Hepatocyte (in vitro differentiated cells): ENCODE measurements at regions not wholly inside any gene's neighbourhood (a gene's known extent, or its start where the extent isn't known, plus 50 kb on each side); places are given as distances from the start of the nearest gene placed in this dataset.

Source experiments
- DNase-seq: peaks from one replicate; pipeline ENCODE4 v3.0.0-alpha.2; 2016; ENCODE audit warnings: low spot score
- H2AFZ ChIP-seq: fragments of 200-600 bp; sonication (generic); 2 replicates; pipeline ENCODE4 v1.6.0; 2016; ENCODE audit warnings: antibody characterized with exemption, mild to moderate bottlenecking
- H3K27ac ChIP-seq: fragments of 200-600 bp; sonication (generic); 2 replicates; pipeline ENCODE4 v1.5.1; 2016; ENCODE audit warnings: mild to moderate bottlenecking
- H3K27me3 ChIP-seq: fragments of 200-600 bp; sonication (generic); 2 replicates; pipeline ENCODE4 v1.6.1; 2016
- H3K36me3 ChIP-seq: fragments of 200-600 bp; sonication (generic); replicated peaks from 2 replicates; pipeline ENCODE4 v1.5.1; 2016; ENCODE audit warnings: low read depth; ENCODE audit not compliant: insufficient read depth
- H3K4me1 ChIP-seq: fragments of 200-600 bp; sonication (generic); 2 replicates; pipeline ENCODE4 v1.5.1; 2016; ENCODE audit warnings: mild to moderate bottlenecking, moderate library complexity; ENCODE audit not compliant: insufficient read depth
- H3K4me2 ChIP-seq: fragments of 200-600 bp; sonication (generic); 2 replicates; pipeline ENCODE4 v1.6.0; 2016
- H3K4me3 ChIP-seq: fragments of 200-600 bp; sonication (generic); 2 replicates; pipeline ENCODE4 v1.5.1; 2016; ENCODE audit warnings: mild to moderate bottlenecking
- H3K79me2 ChIP-seq: fragments of 200-600 bp; sonication (generic); 2 replicates; pipeline ENCODE4 v1.6.0; 2017; ENCODE audit warnings: mild to moderate bottlenecking
- H3K9me2 ChIP-seq: fragments of 200-600 bp; sonication (generic); replicated peaks from 2 replicates; pipeline ENCODE4 v1.6.0; 2017; ENCODE audit warnings: mild to moderate bottlenecking; ENCODE audit not compliant: insufficient read depth
- H3K9me3 ChIP-seq: fragments of 200-600 bp; sonication (generic); 2 replicates; pipeline ENCODE4 v1.5.1; 2016; ENCODE audit warnings: low read depth, mild to moderate bottlenecking
- H4K20me1 ChIP-seq: fragments of 200-600 bp; sonication (generic); 2 replicates; pipeline ENCODE4 v1.6.0; 2016; ENCODE audit warnings: mild to moderate bottlenecking; ENCODE audit not compliant: insufficient read depth, poor library complexity, severe bottlenecking
- CTCF ChIP-seq: fragments of 200-600 bp; sonication (generic); IDR thresholded peaks from 2 replicates; pipeline ENCODE4 v1.5.1; 2016; ENCODE audit warnings: antibody characterized with exemption, mild to moderate bottlenecking; ENCODE audit not compliant: poor library complexity
- EZH2 ChIP-seq: fragments of 200-600 bp; sonication (generic); IDR thresholded peaks from 2 replicates; pipeline ENCODE4 v1.6.1; 2016; ENCODE audit warnings: antibody characterized with exemption, mild to moderate bottlenecking, borderline replicate concordance
- EZH2phosphoT487 ChIP-seq: fragments of 200-600 bp; sonication (generic); IDR thresholded peaks from one replicate; pipeline ENCODE4 v1.6.1; 2018; ENCODE audit warnings: antibody characterized with exemption, mild to moderate bottlenecking, low read depth, moderate library complexity; ENCODE audit not compliant: unreplicated experiment, severe bottlenecking
- WGBS: methylation state at CpG from one replicate; pipeline ENCODE4 v1.1.6; 2016; ENCODE audit warnings: low lambda C conversion rate; ENCODE audit errors: missing lambda C conversion rate; 5-methylcytosine and 5-hydroxymethylcytosine counted together

DNA sequence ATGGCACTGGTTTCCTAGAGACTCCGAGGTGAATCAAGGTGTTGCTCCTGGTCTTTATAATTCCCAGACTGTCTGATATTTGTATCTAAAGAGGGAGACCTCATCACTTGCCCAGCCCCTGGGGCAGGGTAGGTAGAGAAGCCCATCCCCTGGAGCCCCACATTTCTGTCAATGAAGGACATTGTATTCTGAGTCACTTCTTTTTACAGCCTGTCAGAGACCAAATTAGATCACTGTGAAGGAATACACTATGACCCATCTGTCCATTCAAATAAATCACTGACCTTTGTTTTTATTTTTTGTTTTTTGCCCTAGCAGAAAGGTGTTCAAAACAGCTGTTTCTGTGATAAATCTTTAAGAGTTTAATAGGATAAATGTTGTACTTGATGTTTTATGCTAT lies 67.9 kb upstream of the ANO6 start:
- H3K36me3 ChIP-seq, result no peaks in the 10 kb centered on the region
- H2AFZ ChIP-seq, result no peak overlapping the region
- DNase-seq, result no peak
- WGBS, result 74% methylated on average over 1 of the region's 1 CpG
- H3K4me3 ChIP-seq, result no peak overlapping the region
- H4K20me1 ChIP-seq, result no peaks in the 10 kb centered on the region
- no peaks in the 10 kb centered on the region for H3K79me2 ChIP-seq
- H3K9me3 ChIP-seq, result no peaks in the 10 kb centered on the region
- H3K4me2 ChIP-seq, result no peak overlapping the region
- no peak overlapping the region for H3K27ac ChIP-seq
- H3K4me1 ChIP-seq, result no peaks in the 10 kb centered on the region
- no peak for TF ChIP-seq EZH2
- TF ChIP-seq CTCF, result no peak
- TF ChIP-seq EZH2phosphoT487, result no peak
- no peaks in the 10 kb centered on the region for H3K27me3 ChIP-seq
- no peaks in the 10 kb centered on the region for H3K9me2 ChIP-seq

- Histone ChIP-seq H3K27me3 (no peaks in the 10 kb centered on the region), H3K79me2 (no peaks in the 10 kb centered on the region), H3K4me1 (no peaks in the 10 kb centered on the region), H3K36me3 (no peaks in the 10 kb centered on the region), H3K27ac (no peak overlapping the region), H2AFZ (no peak overlapping the region), H3K9me2 (no peaks in the 10 kb centered on the region), H4K20me1 (no peaks in the 10 kb centered on the region), H3K9me3 (no peaks in the 10 kb centered on the region), H3K4me3 (no peak overlapping the region), H3K4me2 (no peak overlapping the region)
- 86% methylated on average over 3 of the region's 3 CpGs for WGBS
- no peak for TF ChIP-seq EZH2phosphoT487
- no peak for TF ChIP-seq EZH2
- TF ChIP-seq CTCF, result no peak
- no peak for DNase-seq
Observed at GRCh38 chr12:45148619-45149018, 67.3 kb upstream of the ANO6 start.

DNA sequence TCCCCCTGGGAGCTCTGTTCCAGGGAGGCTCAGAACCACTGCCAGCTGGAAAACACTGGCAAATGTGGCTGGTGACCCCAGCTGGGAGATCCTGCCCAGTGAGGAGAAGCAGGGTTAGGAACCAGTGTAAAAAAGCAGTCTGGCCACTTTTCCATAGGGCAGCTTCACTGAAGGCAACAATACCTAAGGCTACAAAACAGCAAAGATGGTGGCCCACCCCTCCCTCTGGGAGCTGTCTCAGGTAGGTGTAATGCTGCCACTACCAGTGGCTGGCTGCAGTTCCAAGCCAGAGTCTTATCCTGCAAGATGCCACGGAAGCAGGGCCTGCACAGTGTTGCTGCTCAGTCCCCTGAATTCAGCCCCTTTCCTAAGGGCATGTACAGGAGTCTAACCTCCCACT lies 50.6 kb upstream of the ANO6 start:
- Histone ChIP-seq H3K9me3 (no peaks in the 10 kb centered on the region), H4K20me1 (no peaks in the 10 kb centered on the region), H3K79me2 (no peaks in the 10 kb centered on the region), H3K4me2 (no peak overlapping the region), H3K9me2 (no peaks in the 10 kb centered on the region), H3K27ac (no peak overlapping the region), H3K4me3 (no peak overlapping the region), H3K36me3 (no peaks in the 10 kb centered on the region), H2AFZ (no peak overlapping the region), H3K4me1 (no peaks in the 10 kb centered on the region), H3K27me3 (no peaks in the 10 kb centered on the region)
- no peak for DNase-seq
- 83% methylated on average over 1 of the region's 1 CpG for WGBS
- TF ChIP-seq CTCF (no peak), EZH2phosphoT487 (no peak), EZH2 (no peak)

GRCh38 chr12:45166056-45166455 lies 49.8 kb upstream of the ANO6 start:
- H2AFZ ChIP-seq, result no peak overlapping the region
- no peak for TF ChIP-seq EZH2
- TF ChIP-seq EZH2phosphoT487, result no peak
- no peak for TF ChIP-seq CTCF
- no peaks in the 10 kb centered on the region for H3K27me3 ChIP-seq

More at GRCh38 chr12:45166056-45166455, 49.8 kb upstream of the ANO6 start:
- Histone ChIP-seq H4K20me1 (no peaks in the 10 kb centered on the region), H3K36me3 (no peaks in the 10 kb centered on the region), H3K4me1 (no peaks in the 10 kb centered on the region), H3K9me3 (no peaks in the 10 kb centered on the region), H3K27ac (no peak overlapping the region), H3K79me2 (no peaks in the 10 kb centered on the region), H3K9me2 (no peaks in the 10 kb centered on the region), H3K4me2 (no peak overlapping the region), H3K4me3 (no peak overlapping the region)
- no peak for DNase-seq
